Transverse colon (tissue), 4 donors: ENCODE measurements at regions not wholly inside any gene's neighbourhood (a gene's known extent, or its start where the extent isn't known, plus 50 kb on each side); places are given as distances from the start of the nearest gene placed in this dataset.

Experiments
- DNase-seq: peaks from one replicate; pipeline ENCODE4 v3.0.0-alpha.2; 2019
- H3K27ac ChIP-seq, 4 donors: fragments of 200-600 bp; sonication (generic); 2 replicates each; pipeline ENCODE4 v1.5.1; 2016 to 2018; ENCODE audit warnings: inconsistent platforms in 4 of 4
- H3K27me3 ChIP-seq: fragments of 200-600 bp; sonication (generic); 2 replicates; pipeline ENCODE4 v1.5.1; 2017; ENCODE audit warnings: inconsistent platforms
- H3K36me3 ChIP-seq, 4 donors: fragments of 200-600 bp; sonication (generic); 2 replicates each; pipeline ENCODE4 v1.5.1; 2017 to 2019; ENCODE audit warnings: inconsistent platforms in 4 of 4
- H3K4me1 ChIP-seq, 4 donors: fragments of 200-600 bp; sonication (generic); 2 replicates each; pipeline ENCODE4 v1.5.1; 2017 to 2020; ENCODE audit warnings: inconsistent platforms in 4 of 4
- H3K4me3 ChIP-seq, 4 donors: fragments of 200-600 bp; sonication (generic); 1 replicate in 1 of 4; 2 replicates in 3 of 4; pipeline versions ENCODE4 v1.5.1 to v1.6.1; 2017 to 2019; ENCODE audit warnings: inconsistent platforms in 4 of 4
- H3K9me3 ChIP-seq, 2 donors: fragments of 200-600 bp; sonication (generic); 2 replicates each; pipeline ENCODE4 v1.5.1; 2017 to 2019; ENCODE audit warnings: inconsistent platforms in 2 of 2
- CTCF ChIP-seq, 5 experiments: fragments of 200-600 bp in 3 of 5; fragments of 450-650 bp in 2 of 5; sonication (generic) in 3 of 5; IDR thresholded peaks; 1 replicate in 2 of 5; 2 replicates in 3 of 5; pipeline ENCODE4 v1.5.1; 2016 to 2017; ENCODE audit warnings: antibody characterized with exemption in 5 of 5, inconsistent platforms in 3 of 5, mild to moderate bottlenecking in 2 of 5, moderate library complexity in 1 of 5
- EP300 ChIP-seq: sonication (generic); formaldehyde crosslinking; IDR thresholded peaks from one replicate; pipeline ENCODE4 v1.6.1; 2017; ENCODE audit warnings: antibody characterized with exemption, low read depth
- POLR2A ChIP-seq: fragments of 450-650 bp; IDR thresholded peaks from one replicate; pipeline ENCODE4 v1.6.1; 2016; ENCODE audit warnings: antibody characterized with exemption, mild to moderate bottlenecking, moderate library complexity
- POLR2AphosphoS5 ChIP-seq, 3 donors: sonication (generic); formaldehyde crosslinking; IDR thresholded peaks; one replicate each; pipeline ENCODE4 v1.6.1; 2016; ENCODE audit warnings: antibody characterized with exemption in 3 of 3
- WGBS, 2 donors: methylation state at CpG; one replicate each; pipeline ENCODE4 v1.1.5; 2018; ENCODE audit warnings: low coverage in 1 of 2; 5-methylcytosine and 5-hydroxymethylcytosine counted together
- in situ Hi-C, 4 donors: fragments of 200-750 bp; cut with MboI; loops; one replicate each; pipeline versions ENCODE4 v1.15.0 to v1.15.1; 2017; ENCODE audit warnings: low sequenced_read_pairs in 3 of 4, low pct_ligation_motif_present in 1 of 4, low pct_unique_long_range_greater_than_20kb in 1 of 4
- intact Hi-C: fragments of 100-400 bp; cut with DNase I; formaldehyde crosslinking; loops from one replicate; pipeline ENCODE4 v1.15.1; 2023; ENCODE audit warnings: low total_unique reads

- TF ChIP-seq CTCF (IDR thresholded peaks at IDR 0.05) (no peak), POLR2A (no peak), EP300 (no peak), POLR2AphosphoS5 (IDR thresholded peaks at IDR 0.05) (no peak)
- H3K36me3 ChIP-seq, result no peaks in the 10 kb centered on the region
- no peak overlapping the region for H3K27ac ChIP-seq
- H3K4me3 ChIP-seq, result no peak overlapping the region
- H3K27me3 ChIP-seq, result no peaks in the 10 kb centered on the region
- peaks cover 2 to 6% (median 3%) of the 10 kb centered on the region in 4 donors for H3K4me1 ChIP-seq
- no peaks in the 10 kb centered on the region for H3K9me3 ChIP-seq
- in situ Hi-C loops (no loop called here), intact Hi-C loops (no loop called here)
- no peak for DNase-seq
These were observed 69.8 kb upstream of the HAO2 start for GRCh38 chr1:119298687-119299303.

DNA sequence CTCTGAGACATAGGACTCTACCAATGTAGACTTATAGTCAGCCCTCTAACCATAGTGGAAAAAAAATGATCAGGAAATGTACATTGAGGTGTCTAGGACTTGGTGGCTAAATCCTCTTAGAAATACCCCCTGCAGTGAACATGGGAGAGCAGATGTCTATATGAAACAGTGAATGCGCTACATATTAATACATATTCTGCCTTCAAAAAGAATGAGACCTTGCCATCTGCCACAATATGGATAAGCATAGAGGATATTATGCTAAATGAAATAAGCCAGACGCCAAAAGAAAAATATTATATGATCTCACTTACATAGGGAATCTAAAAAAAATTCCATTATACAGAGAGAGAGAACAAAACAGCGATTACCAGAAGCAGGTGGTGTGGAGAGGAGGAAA, 66.6 kb upstream of the HAO2 start:
- in situ Hi-C loops, result no loop called here
- DNase-seq, result no peak
- H3K4me1 ChIP-seq, result peaks cover 2 to 6% (median 5%) of the 10 kb centered on the region in 4 donors
- WGBS, 2 donors, result 78 to 88% methylated on average over 3 of the region's 3 CpGs
- H3K9me3 ChIP-seq, result no peaks in the 10 kb centered on the region
- no peak overlapping the region for H3K4me3 ChIP-seq
- H3K27me3 ChIP-seq, result no peaks in the 10 kb centered on the region
- H3K36me3 ChIP-seq, result no peaks in the 10 kb centered on the region
- no peak overlapping the region for H3K27ac ChIP-seq
- intact Hi-C loops, result no loop called here
- TF ChIP-seq POLR2A, result no peak
- no peak for TF ChIP-seq EP300
- TF ChIP-seq CTCF (IDR thresholded peaks at IDR 0.05), result no peak
- TF ChIP-seq POLR2AphosphoS5 (IDR thresholded peaks at IDR 0.05), result no peak

DNA sequence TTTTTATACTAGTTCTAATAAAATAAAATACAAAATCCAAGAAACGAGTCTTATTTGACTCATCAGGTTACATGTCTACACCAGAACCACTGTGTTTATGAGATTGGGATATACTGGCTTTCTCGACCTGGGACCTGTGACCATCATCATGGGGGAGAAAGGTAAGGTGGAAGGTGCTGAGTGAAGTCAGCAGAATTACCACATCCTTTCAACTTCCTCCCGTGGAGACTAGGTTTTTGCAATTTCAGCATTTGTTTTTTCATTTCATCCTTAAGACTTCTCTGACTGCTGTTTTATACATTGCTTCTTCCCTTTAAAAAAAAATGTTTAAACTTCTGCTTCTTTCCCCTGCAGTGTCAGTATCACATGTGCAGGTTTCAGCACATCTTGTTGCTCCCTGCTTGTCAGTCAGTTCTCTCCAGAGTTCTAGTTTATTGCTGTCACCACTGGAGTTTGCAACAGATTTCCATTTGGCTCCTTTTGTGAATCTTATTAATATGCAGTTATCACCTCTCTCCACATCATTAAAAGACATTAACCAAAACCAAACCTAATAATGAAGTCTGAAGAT, 60.4 kb upstream of the HAO2 start:
- intact Hi-C loops (no loop called here), in situ Hi-C loops (no loop called here)
- DNase-seq, result no peak
- Histone ChIP-seq H3K9me3 (no peaks in the 10 kb centered on the region), H3K27me3 (no peaks in the 10 kb centered on the region), H3K36me3 (no peaks in the 10 kb centered on the region), H3K4me1 (peaks cover 0 to 6% (median 4%) of the 10 kb centered on the region in 4 donors), H3K27ac (no peak overlapping the region), H3K4me3 (no peak overlapping the region)
- 55 to 71% methylated on average over 3 of the region's 3 CpGs for WGBS, 2 donors
- no peak for TF ChIP-seq CTCF (IDR thresholded peaks at IDR 0.05)

DNA sequence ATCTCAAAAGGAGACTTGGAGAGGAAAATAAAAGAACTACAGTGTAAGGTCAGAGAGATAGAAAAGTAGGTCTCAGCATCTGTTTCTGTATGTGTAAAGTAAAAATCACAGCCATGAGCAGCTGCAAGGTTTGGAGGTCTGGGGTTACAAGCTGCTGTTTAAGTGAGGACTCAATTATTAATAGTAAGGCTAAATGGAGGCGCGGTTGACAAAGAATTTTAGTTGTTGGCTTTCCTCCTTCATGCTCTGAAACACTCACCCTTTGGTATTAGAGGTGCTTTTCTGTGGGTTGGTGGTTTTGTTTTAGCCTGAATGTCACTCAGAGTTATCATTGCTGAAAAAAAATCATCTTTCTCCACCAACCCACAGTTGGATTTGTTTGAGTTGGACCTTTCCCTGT, 59.8 kb upstream of the HAO2 start:
- in situ Hi-C loops, result no loop called here
- no peak overlapping the region for H3K4me3 ChIP-seq
- no peaks in the 10 kb centered on the region for H3K27me3 ChIP-seq
- intact Hi-C loops, result no loop called here
- no peak for DNase-seq
- no peaks in the 10 kb centered on the region for H3K36me3 ChIP-seq
- 80 to 81% methylated on average over 2 of the region's 2 CpGs for WGBS, 2 donors
- TF ChIP-seq EP300, result no peak
- no peak for TF ChIP-seq POLR2A
- TF ChIP-seq CTCF (IDR thresholded peaks at IDR 0.05), result no peak
- TF ChIP-seq POLR2AphosphoS5 (IDR thresholded peaks at IDR 0.05), result no peak
- no peaks in the 10 kb centered on the region for H3K9me3 ChIP-seq
- H3K27ac ChIP-seq, result no peak overlapping the region
- peaks cover 0 to 5% (median 2%) of the 10 kb centered on the region in 4 donors for H3K4me1 ChIP-seq
